Right lobe of liver (tissue), 4 donors: ENCODE measurements at regions not wholly inside any gene's neighbourhood (a gene's known extent, or its start where the extent isn't known, plus 50 kb on each side); places are given as distances from the start of the nearest gene placed in this dataset.

Source experiments
- POLR2A ChIP-seq: fragments of 450-650 bp; IDR thresholded peaks from one replicate; pipeline ENCODE4 v1.6.1; 2017; ENCODE audit warnings: antibody characterized with exemption, mild to moderate bottlenecking
- TF ChIP-seq, protein P1 (sequence below), 4 donors: fragments of 200-600 bp in 3 of 4; fragments of 450-650 bp in 1 of 4; IDR thresholded peaks; one replicate each; pipeline versions ENCODE4 v1.5.1 to v1.8.0; 2016 to 2022; ENCODE audit warnings: antibody characterized with exemption in 4 of 4, mild to moderate bottlenecking in 2 of 4
- donor health status: DM: no; HTN: no; CAD: no.
- donor health status: DM: no; HTN: no; CAD: no.
- donor health status: DM: no; HTN: yes; CAD: no.

DNA sequence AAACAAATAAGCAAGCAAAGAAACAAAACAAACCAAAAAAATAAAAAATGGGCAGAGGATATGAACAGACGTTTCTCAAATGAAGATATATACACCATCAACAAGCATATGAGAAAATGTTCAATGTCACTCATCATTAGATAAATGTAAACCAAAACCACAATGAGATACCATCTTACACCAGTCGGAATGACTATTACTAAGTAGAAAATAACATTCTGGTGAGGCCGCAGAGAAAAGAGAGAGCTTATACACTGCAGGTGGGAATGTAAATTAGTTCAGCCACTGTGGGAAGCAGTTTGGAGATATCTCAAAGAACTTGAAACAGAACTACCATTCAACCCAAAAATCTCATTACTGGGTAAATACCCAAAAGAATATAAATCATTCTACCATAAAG is 321.0 kb upstream of the SLIT2 start:
- TF ChIP-seq, protein P1, sequence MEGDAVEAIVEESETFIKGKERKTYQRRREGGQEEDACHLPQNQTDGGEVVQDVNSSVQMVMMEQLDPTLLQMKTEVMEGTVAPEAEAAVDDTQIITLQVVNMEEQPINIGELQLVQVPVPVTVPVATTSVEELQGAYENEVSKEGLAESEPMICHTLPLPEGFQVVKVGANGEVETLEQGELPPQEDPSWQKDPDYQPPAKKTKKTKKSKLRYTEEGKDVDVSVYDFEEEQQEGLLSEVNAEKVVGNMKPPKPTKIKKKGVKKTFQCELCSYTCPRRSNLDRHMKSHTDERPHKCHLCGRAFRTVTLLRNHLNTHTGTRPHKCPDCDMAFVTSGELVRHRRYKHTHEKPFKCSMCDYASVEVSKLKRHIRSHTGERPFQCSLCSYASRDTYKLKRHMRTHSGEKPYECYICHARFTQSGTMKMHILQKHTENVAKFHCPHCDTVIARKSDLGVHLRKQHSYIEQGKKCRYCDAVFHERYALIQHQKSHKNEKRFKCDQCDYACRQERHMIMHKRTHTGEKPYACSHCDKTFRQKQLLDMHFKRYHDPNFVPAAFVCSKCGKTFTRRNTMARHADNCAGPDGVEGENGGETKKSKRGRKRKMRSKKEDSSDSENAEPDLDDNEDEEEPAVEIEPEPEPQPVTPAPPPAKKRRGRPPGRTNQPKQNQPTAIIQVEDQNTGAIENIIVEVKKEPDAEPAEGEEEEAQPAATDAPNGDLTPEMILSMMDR (IDR thresholded peaks at IDR 0.05), result no peak
- no peak for TF ChIP-seq POLR2A
